ENCODE measurements at regions not wholly inside any gene's neighbourhood (a gene's known extent, or its start where the extent isn't known, plus 50 kb on each side); places are given as distances from the start of the nearest gene placed in this dataset.

- no peaks in the 10 kb centered on the region for H3K4me1 ChIP-seq
- no peak overlapping the region for H3K9ac ChIP-seq
- no peaks in the 10 kb centered on the region for H3K27me3 ChIP-seq
- H3K36me3 ChIP-seq, result no peaks in the 10 kb centered on the region
- TF ChIP-seq Cebpa-rat (IDR thresholded peaks at IDR 0.05), result no peak
- no peaks in the 10 kb centered on the region for H4K20me1 ChIP-seq
- no peaks in the 10 kb centered on the region for H3K9me3 ChIP-seq
- H3K27ac ChIP-seq, result no peak overlapping the region
- H3K4me2 ChIP-seq, result no peak overlapping the region
- no peak overlapping the region for H3K4me3 ChIP-seq
Measured at GRCh38 chr5:163759000-163759704, 253.7 kb downstream of the MAT2B start.

GRCh38 chr5:163760498-163760897 is 255.1 kb downstream of the MAT2B start:
- Histone ChIP-seq H3K4me2 (no peak overlapping the region), H3K27me3 (no peaks in the 10 kb centered on the region), H4K20me1 (no peaks in the 10 kb centered on the region), H3K9ac (no peak overlapping the region), H3K4me1 (no peaks in the 10 kb centered on the region), H3K4me3 (no peak overlapping the region), H3K36me3 (no peaks in the 10 kb centered on the region), H3K9me3 (no peaks in the 10 kb centered on the region), H3K27ac (no peak overlapping the region)
- TF ChIP-seq Cebpa-rat (IDR thresholded peaks at IDR 0.05), result no peak

GRCh38 chr5:163766936-163767670 is 261.7 kb downstream of the MAT2B start:
- Histone ChIP-seq H3K36me3 (no peaks in the 10 kb centered on the region), H3K27ac (no peak overlapping the region), H3K9me3 (no peaks in the 10 kb centered on the region), H3K9ac (no peak overlapping the region), H3K4me1 (no peaks in the 10 kb centered on the region), H3K4me2 (no peak overlapping the region), H3K27me3 (no peaks in the 10 kb centered on the region), H4K20me1 (no peaks in the 10 kb centered on the region), H3K4me3 (no peak overlapping the region)
- no peak for TF ChIP-seq Cebpa-rat (IDR thresholded peaks at IDR 0.05)

- no peaks in the 10 kb centered on the region for H3K4me1 ChIP-seq
- no peaks in the 10 kb centered on the region for H3K36me3 ChIP-seq
- no peaks in the 10 kb centered on the region for H4K20me1 ChIP-seq
- no peak overlapping the region for H3K27ac ChIP-seq
- TF ChIP-seq Cebpa-rat (IDR thresholded peaks at IDR 0.05), result no peak
- H3K9ac ChIP-seq, result no peak overlapping the region
- H3K9me3 ChIP-seq, result no peaks in the 10 kb centered on the region
- no peaks in the 10 kb centered on the region for H3K27me3 ChIP-seq
- H3K4me2 ChIP-seq, result no peak overlapping the region
- H3K4me3 ChIP-seq, result no peak overlapping the region
Measured at GRCh38 chr5:163770625-163771024, 265.2 kb downstream of the MAT2B start.

- H4K20me1 ChIP-seq, result no peaks in the 10 kb centered on the region
- no peak overlapping the region for H3K27ac ChIP-seq
- H3K27me3 ChIP-seq, result no peaks in the 10 kb centered on the region
- H3K4me2 ChIP-seq, result no peak overlapping the region
- no peaks in the 10 kb centered on the region for H3K4me1 ChIP-seq
- H3K9ac ChIP-seq, result no peak overlapping the region
- no peak for TF ChIP-seq Cebpa-rat (IDR thresholded peaks at IDR 0.05)
- H3K36me3 ChIP-seq, result no peaks in the 10 kb centered on the region
- no peak overlapping the region for H3K4me3 ChIP-seq
- no peaks in the 10 kb centered on the region for H3K9me3 ChIP-seq
Measured at GRCh38 chr5:163772241-163772640, 266.8 kb downstream of the MAT2B start.

GRCh38 chr5:163772644-163773043 is 267.2 kb downstream of the MAT2B start:
- H3K4me1 ChIP-seq, result no peaks in the 10 kb centered on the region
- H3K9me3 ChIP-seq, result no peaks in the 10 kb centered on the region
- no peak overlapping the region for H3K4me3 ChIP-seq
- H4K20me1 ChIP-seq, result no peaks in the 10 kb centered on the region
- H3K36me3 ChIP-seq, result no peaks in the 10 kb centered on the region
- no peak overlapping the region for H3K27ac ChIP-seq
- H3K27me3 ChIP-seq, result no peaks in the 10 kb centered on the region
- no peak for TF ChIP-seq Cebpa-rat (IDR thresholded peaks at IDR 0.05)
- H3K9ac ChIP-seq, result no peak overlapping the region
- H3K4me2 ChIP-seq, result no peak overlapping the region

GRCh38 chr5:163773226-163773625 is 267.8 kb downstream of the MAT2B start:
- H3K36me3 ChIP-seq, result no peaks in the 10 kb centered on the region
- no peak overlapping the region for H3K4me2 ChIP-seq
- TF ChIP-seq Cebpa-rat (IDR thresholded peaks at IDR 0.05), result no peak
- H3K4me1 ChIP-seq, result no peaks in the 10 kb centered on the region
- no peaks in the 10 kb centered on the region for H3K27me3 ChIP-seq
- no peak overlapping the region for H3K27ac ChIP-seq
- no peak overlapping the region for H3K9ac ChIP-seq
- no peak overlapping the region for H3K4me3 ChIP-seq
- H3K9me3 ChIP-seq, result no peaks in the 10 kb centered on the region
- no peaks in the 10 kb centered on the region for H4K20me1 ChIP-seq

GRCh38 chr5:163789870-163790269 is 284.5 kb downstream of the MAT2B start:
- Histone ChIP-seq H3K9ac (no peak overlapping the region), H4K20me1 (no peaks in the 10 kb centered on the region), H3K36me3 (no peaks in the 10 kb centered on the region), H3K4me3 (no peak overlapping the region), H3K4me1 (no peaks in the 10 kb centered on the region), H3K27ac (no peak overlapping the region), H3K27me3 (no peaks in the 10 kb centered on the region), H3K4me2 (no peak overlapping the region), H3K9me3 (0 out of 2 replicates have a peak, but pooled peaks cover 5% of the 10 kb centered on the region)
- TF ChIP-seq Cebpa-rat (IDR thresholded peaks at IDR 0.05), result no peak

- no peak for TF ChIP-seq Cebpa-rat (IDR thresholded peaks at IDR 0.05)
- Histone ChIP-seq H3K27ac (no peak overlapping the region), H4K20me1 (no peaks in the 10 kb centered on the region), H3K4me2 (no peak overlapping the region), H3K9ac (no peak overlapping the region), H3K36me3 (no peaks in the 10 kb centered on the region), H3K4me1 (no peaks in the 10 kb centered on the region), H3K4me3 (no peak overlapping the region), H3K9me3 (0 out of 2 replicates have a peak, but pooled peaks cover 1% of the 10 kb centered on the region), H3K27me3 (no peaks in the 10 kb centered on the region)
Measured at GRCh38 chr5:163790497-163790896, 285.1 kb downstream of the MAT2B start.

GRCh38 chr5:163794993-163795392 is 289.6 kb downstream of the MAT2B start:
- no peaks in the 10 kb centered on the region for H3K9me3 ChIP-seq
- no peak overlapping the region for H3K9ac ChIP-seq

More at GRCh38 chr5:163794993-163795392, 289.6 kb downstream of the MAT2B start:
- H3K4me3 ChIP-seq, result no peak overlapping the region
- no peak overlapping the region for H3K4me2 ChIP-seq
- no peaks in the 10 kb centered on the region for H3K27me3 ChIP-seq
- H3K4me1 ChIP-seq, result no peaks in the 10 kb centered on the region
- TF ChIP-seq Cebpa-rat (IDR thresholded peaks at IDR 0.05), result no peak
- no peak overlapping the region for H3K27ac ChIP-seq
- no peaks in the 10 kb centered on the region for H3K36me3 ChIP-seq
- H4K20me1 ChIP-seq, result no peaks in the 10 kb centered on the region
